ENCODE measurements at regions not wholly inside any gene's neighbourhood (a gene's known extent, or its start where the extent isn't known, plus 50 kb on each side); places are given as distances from the start of the nearest gene placed in this dataset.

- no peaks in the 10 kb centered on the region for H3K36me3 ChIP-seq (ENCODE audit: control insufficient read depth, insufficient read depth, low read length)
- DNase-seq (ENCODE audit: low read depth), result no peak
- H3K27me3 ChIP-seq (ENCODE audit: control insufficient read depth, insufficient read depth, low read length), result no peaks in the 10 kb centered on the region
- no peak for TF ChIP-seq CTCF (IDR thresholded peaks at IDR 0.05; ENCODE audit: insufficient read depth, low read length, poor library complexity, severe bottlenecking)
- no peak overlapping the region for H3K4me3 ChIP-seq (ENCODE audit: low read depth, low read length)
Observed at GRCh38 chr2:18123577-18123976, 245.1 kb downstream of the KCNS3 start.

- TF ChIP-seq CTCF (IDR thresholded peaks at IDR 0.05; ENCODE audit: insufficient read depth, low read length, poor library complexity, severe bottlenecking), result no peak
- H3K27me3 ChIP-seq (ENCODE audit: control insufficient read depth, insufficient read depth, low read length), result no peaks in the 10 kb centered on the region
- no peak overlapping the region for H3K4me3 ChIP-seq (ENCODE audit: low read depth, low read length)
- no peak for DNase-seq (ENCODE audit: low read depth)
- no peaks in the 10 kb centered on the region for H3K36me3 ChIP-seq (ENCODE audit: control insufficient read depth, insufficient read depth, low read length)
Observed at GRCh38 chr2:18123211-18123570, 244.7 kb downstream of the KCNS3 start.

GRCh38 chr2:18122544-18123210, 244.2 kb downstream of the KCNS3 start:
- Histone ChIP-seq H3K36me3 (ENCODE audit: control insufficient read depth, insufficient read depth, low read length) (no peaks in the 10 kb centered on the region), H3K27me3 (ENCODE audit: control insufficient read depth, insufficient read depth, low read length) (no peaks in the 10 kb centered on the region), H3K4me3 (ENCODE audit: low read depth, low read length) (no peak overlapping the region)
- TF ChIP-seq CTCF (IDR thresholded peaks at IDR 0.05; ENCODE audit: insufficient read depth, low read length, poor library complexity, severe bottlenecking), result no peak
- no peak for DNase-seq (ENCODE audit: low read depth)

GRCh38 chr2:18119883-18120282, 241.4 kb downstream of the KCNS3 start:
- Histone ChIP-seq H3K4me3 (ENCODE audit: low read depth, low read length) (no peak overlapping the region), H3K27me3 (ENCODE audit: control insufficient read depth, insufficient read depth, low read length) (no peaks in the 10 kb centered on the region), H3K36me3 (ENCODE audit: control insufficient read depth, insufficient read depth, low read length) (no peaks in the 10 kb centered on the region)
- TF ChIP-seq CTCF (IDR thresholded peaks at IDR 0.05; ENCODE audit: insufficient read depth, low read length, poor library complexity, severe bottlenecking), result no peak
- no peak for DNase-seq (ENCODE audit: low read depth)

- no peaks in the 10 kb centered on the region for H3K36me3 ChIP-seq (ENCODE audit: control insufficient read depth, insufficient read depth, low read length)
- H3K27me3 ChIP-seq (ENCODE audit: control insufficient read depth, insufficient read depth, low read length), result no peaks in the 10 kb centered on the region
- H3K4me3 ChIP-seq (ENCODE audit: low read depth, low read length), result no peak overlapping the region
- no peak for TF ChIP-seq CTCF (IDR thresholded peaks at IDR 0.05; ENCODE audit: insufficient read depth, low read length, poor library complexity, severe bottlenecking)
- DNase-seq (ENCODE audit: low read depth), result no peak
Observed at GRCh38 chr2:18118703-18119102, 240.2 kb downstream of the KCNS3 start.

- Histone ChIP-seq H3K36me3 (ENCODE audit: control insufficient read depth, insufficient read depth, low read length) (no peaks in the 10 kb centered on the region), H3K4me3 (ENCODE audit: low read depth, low read length) (no peak overlapping the region), H3K27me3 (ENCODE audit: control insufficient read depth, insufficient read depth, low read length) (no peaks in the 10 kb centered on the region)
- peak; percentile 90 for TF ChIP-seq CTCF (IDR thresholded peaks at IDR 0.05; ENCODE audit: insufficient read depth, low read length, poor library complexity, severe bottlenecking)
- DNase-seq (ENCODE audit: low read depth), result no peak
Observed at GRCh38 chr2:18117592-18117991, 239.1 kb downstream of the KCNS3 start.
